Lung (tissue), 11 donors: ENCODE measurements at regions not wholly inside any gene's neighbourhood (a gene's known extent, or its start where the extent isn't known, plus 50 kb on each side); places are given as distances from the start of the nearest gene placed in this dataset.
A peak's percentile ranks its signal among the peaks of the same experiment; 100 is the strongest.

ENCODE experiments used
- ATAC-seq: fragments of 200-7000 bp; cut with Tn5 transposase; one replicate; pipeline ENCODE4 v1.9.1; 2020; ENCODE audit warnings: moderate number of reproducible peaks; ENCODE audit not compliant: insufficient read depth, low FRiP score
- DNase-seq, 3 donors: peaks; one replicate each; pipeline ENCODE4 v3.0.0-alpha.2; 2013 to 2017
- H3K27ac ChIP-seq, 2 donors: one replicate each; pipeline ENCODE4 v1.5.1; 2013; ENCODE audit warnings: mild to moderate bottlenecking in 2 of 2, moderate library complexity in 2 of 2, control low read depth in 1 of 2, inconsistent platforms in 1 of 2, low read depth in 1 of 2, low read length in 1 of 2
- H3K27me3 ChIP-seq, 3 donors: one replicate each; pipeline ENCODE4 v1.5.1; 2013; ENCODE audit warnings: low read length in 2 of 3; ENCODE audit not compliant: control insufficient read depth in 3 of 3, insufficient read depth in 3 of 3
- H3K36me3 ChIP-seq, 4 donors: one replicate each; pipeline ENCODE4 v1.5.1; 2013; ENCODE audit warnings: low read length in 4 of 4, mild to moderate bottlenecking in 1 of 4, moderate library complexity in 1 of 4; ENCODE audit not compliant: control insufficient read depth in 4 of 4, insufficient read depth in 4 of 4
- H3K4me1 ChIP-seq, 5 donors: one replicate each; pipeline ENCODE4 v1.5.1; 2013; ENCODE audit warnings: low read length in 5 of 5, mild to moderate bottlenecking in 2 of 5, moderate library complexity in 1 of 5; ENCODE audit not compliant: control insufficient read depth in 5 of 5, insufficient read depth in 5 of 5
- H3K4me3 ChIP-seq: one replicate; pipeline ENCODE4 v1.5.1; 2013; ENCODE audit warnings: mild to moderate bottlenecking, control low read depth, moderate library complexity
- H3K9ac ChIP-seq, 2 donors: one replicate each; pipeline ENCODE4 v1.5.1; 2013; ENCODE audit warnings: low read length in 2 of 2, control low read depth in 1 of 2; ENCODE audit not compliant: insufficient read depth in 1 of 2
- H3K9me3 ChIP-seq, 4 donors: one replicate each; pipeline ENCODE4 v1.5.1; 2013; ENCODE audit warnings: low read length in 3 of 4, mild to moderate bottlenecking in 1 of 4, moderate library complexity in 1 of 4; ENCODE audit not compliant: control insufficient read depth in 4 of 4, insufficient read depth in 3 of 4
- CTCF ChIP-seq: IDR thresholded peaks from 2 replicates; pipeline ENCODE4 v1.5.1; 2012; ENCODE audit warnings: mild to moderate bottlenecking; ENCODE audit errors: control extremely low read depth, extremely low read depth
- WGBS, 2 donors: extraction: QIAGEN DNeasy Blood & Tissue Kit; methylation state at CpG; one replicate each; pipeline ENCODE4 v1.1.7; 2013; 5-methylcytosine and 5-hydroxymethylcytosine counted together
- donor health status: control.
- donor health status: control.
- donor health status: Bipolar disorder and iron deficiency.
- donor health status: healthy.
- donor health status: DM: yes; HTN: yes; CAD: no.

GRCh38 chr4:27239641-27240040, 379.0 kb downstream of the STIM2 start:
- no peak for ATAC-seq
- no peak overlapping the region for H3K27ac ChIP-seq
- WGBS, 2 donors: 87 to 89% methylated on average over 4 of the region's 4 CpGs

GRCh38 chr4:27242217-27242616, 381.6 kb downstream of the STIM2 start:
- TF ChIP-seq CTCF: no peak
- ATAC-seq: no peak
- no peak overlapping the region for H3K9ac ChIP-seq

More at GRCh38 chr4:27239641-27240040, 379.0 kb downstream of the STIM2 start:
- H3K4me3 ChIP-seq: no peak overlapping the region
- no peak for DNase-seq
- no peaks in the 10 kb centered on the region for H3K9me3 ChIP-seq
- no peaks in the 10 kb centered on the region for H3K4me1 ChIP-seq
- no peak for TF ChIP-seq CTCF
- H3K9ac ChIP-seq: no peak overlapping the region
- H3K36me3 ChIP-seq: no peaks in the 10 kb centered on the region
- no peaks in the 10 kb centered on the region for H3K27me3 ChIP-seq

GRCh38 chr4:27245216-27245615, 384.6 kb downstream of the STIM2 start:
- WGBS, 2 donors: 85 to 87% methylated on average over 1 of the region's 1 CpG
- H3K9ac ChIP-seq: no peak overlapping the region
- peaks cover 0 to 2% (median under 1%) of the 10 kb centered on the region in 4 donors for H3K9me3 ChIP-seq
- no peaks in the 10 kb centered on the region for H3K27me3 ChIP-seq
- ATAC-seq (no peak), DNase-seq (no peak)
- no peaks in the 10 kb centered on the region for H3K36me3 ChIP-seq
- no peaks in the 10 kb centered on the region for H3K4me1 ChIP-seq
- no peak overlapping the region for H3K4me3 ChIP-seq
- TF ChIP-seq CTCF: no peak
- H3K27ac ChIP-seq: no peak overlapping the region

More at GRCh38 chr4:27242217-27242616, 381.6 kb downstream of the STIM2 start:
- Histone ChIP-seq H3K9me3 (no peaks in the 10 kb centered on the region), H3K4me1 (no peaks in the 10 kb centered on the region), H3K27ac (no peak overlapping the region), H3K4me3 (no peak overlapping the region), H3K27me3 (no peaks in the 10 kb centered on the region), H3K36me3 (no peaks in the 10 kb centered on the region)
- DNase-seq: no peak

GRCh38 chr4:27248829-27249228, 388.2 kb downstream of the STIM2 start:
- DNase-seq (peak in 1 of 3 donors; percentile 1), ATAC-seq (no peak)
- Histone ChIP-seq H3K27ac (no peak overlapping the region), H3K4me3 (no peak overlapping the region), H3K9me3 (peaks cover 0 to 2% (median 1%) of the 10 kb centered on the region in 4 donors), H3K4me1 (no peaks in the 10 kb centered on the region), H3K36me3 (no peaks in the 10 kb centered on the region), H3K9ac (no peak overlapping the region), H3K27me3 (no peaks in the 10 kb centered on the region)
- TF ChIP-seq CTCF: no peak
- 56 to 73% methylated on average over 2 of the region's 2 CpGs for WGBS, 2 donors
